Neuron (in vitro differentiated cells): ENCODE measurements at regions not wholly inside any gene's neighbourhood (a gene's known extent, or its start where the extent isn't known, plus 50 kb on each side); places are given as distances from the start of the nearest gene placed in this dataset.

Experiments used
- H2AFZ ChIP-seq: one replicate; pipeline ENCODE4 v1.6.1; 2013; ENCODE audit warnings: low read depth, mild to moderate bottlenecking, inconsistent platforms, low read length, moderate library complexity
- H3K27me3 ChIP-seq: one replicate; pipeline ENCODE4 v1.6.1; 2013; ENCODE audit warnings: low read length; ENCODE audit not compliant: insufficient read depth
- H3K36me3 ChIP-seq: one replicate; pipeline ENCODE4 v1.6.1; 2013; ENCODE audit warnings: low read length; ENCODE audit not compliant: insufficient read depth
- H3K4me1 ChIP-seq: one replicate; pipeline ENCODE4 v1.6.1; 2013; ENCODE audit warnings: low read length; ENCODE audit not compliant: insufficient read depth
- H3K4me3 ChIP-seq: 2 replicates; pipeline ENCODE4 v1.5.1; 2013; ENCODE audit warnings: mild to moderate bottlenecking, low read length, moderate library complexity
- H3K9me3 ChIP-seq: one replicate; pipeline ENCODE4 v1.6.1; 2013; ENCODE audit warnings: low read length

- no peaks in the 10 kb centered on the region for H3K9me3 ChIP-seq
- no peaks in the 10 kb centered on the region for H3K36me3 ChIP-seq
- H3K4me3 ChIP-seq = no peak overlapping the region
- H3K4me1 ChIP-seq = no peaks in the 10 kb centered on the region
- H2AFZ ChIP-seq = no peak overlapping the region
- H3K27me3 ChIP-seq = no peaks in the 10 kb centered on the region
Measured at GRCh38 chr2:126748188-126748760, 92.3 kb downstream of the GYPC start.

GRCh38 chr2:126748929-126749518 lies 93.1 kb downstream of the GYPC start:
- Histone ChIP-seq H3K36me3 (no peaks in the 10 kb centered on the region), H3K27me3 (no peaks in the 10 kb centered on the region), H2AFZ (no peak overlapping the region), H3K4me1 (no peaks in the 10 kb centered on the region), H3K4me3 (no peak overlapping the region), H3K9me3 (no peaks in the 10 kb centered on the region)

- Histone ChIP-seq H3K9me3 (no peaks in the 10 kb centered on the region), H3K4me3 (no peak overlapping the region), H3K36me3 (no peaks in the 10 kb centered on the region), H3K4me1 (no peaks in the 10 kb centered on the region), H2AFZ (no peak overlapping the region), H3K27me3 (no peaks in the 10 kb centered on the region)
Measured at GRCh38 chr2:126749537-126749936, 93.6 kb downstream of the GYPC start.

- H2AFZ ChIP-seq = no peak overlapping the region
- no peaks in the 10 kb centered on the region for H3K36me3 ChIP-seq
- H3K4me3 ChIP-seq = no peak overlapping the region
- no peaks in the 10 kb centered on the region for H3K27me3 ChIP-seq
- H3K9me3 ChIP-seq = no peaks in the 10 kb centered on the region
- no peaks in the 10 kb centered on the region for H3K4me1 ChIP-seq
Measured at GRCh38 chr2:126750506-126750905, 94.5 kb downstream of the GYPC start.

- Histone ChIP-seq H2AFZ (no peak overlapping the region), H3K27me3 (no peaks in the 10 kb centered on the region), H3K4me1 (no peaks in the 10 kb centered on the region), H3K9me3 (no peaks in the 10 kb centered on the region), H3K4me3 (no peak overlapping the region), H3K36me3 (no peaks in the 10 kb centered on the region)
Measured at GRCh38 chr2:126751477-126751876, 95.5 kb downstream of the GYPC start.

GRCh38 chr2:126752876-126753275 lies 96.9 kb downstream of the GYPC start:
- no peaks in the 10 kb centered on the region for H3K4me1 ChIP-seq
- H2AFZ ChIP-seq = no peak overlapping the region
- H3K9me3 ChIP-seq = no peaks in the 10 kb centered on the region
- H3K4me3 ChIP-seq = no peak overlapping the region
- no peaks in the 10 kb centered on the region for H3K36me3 ChIP-seq
- H3K27me3 ChIP-seq = no peaks in the 10 kb centered on the region

- Histone ChIP-seq H2AFZ (no peak overlapping the region), H3K27me3 (no peaks in the 10 kb centered on the region), H3K4me1 (no peaks in the 10 kb centered on the region), H3K4me3 (no peak overlapping the region), H3K36me3 (no peaks in the 10 kb centered on the region), H3K9me3 (no peaks in the 10 kb centered on the region)
Measured at GRCh38 chr2:126753501-126754212, 97.7 kb downstream of the GYPC start.

- H3K36me3 ChIP-seq = no peaks in the 10 kb centered on the region
- no peaks in the 10 kb centered on the region for H3K4me1 ChIP-seq
- H3K27me3 ChIP-seq = no peaks in the 10 kb centered on the region
- no peak overlapping the region for H3K4me3 ChIP-seq
- no peak overlapping the region for H2AFZ ChIP-seq
- no peaks in the 10 kb centered on the region for H3K9me3 ChIP-seq
Measured at GRCh38 chr2:126754240-126755004, 98.5 kb downstream of the GYPC start.

- no peaks in the 10 kb centered on the region for H3K4me1 ChIP-seq
- H3K27me3 ChIP-seq = no peaks in the 10 kb centered on the region
- H3K9me3 ChIP-seq = no peaks in the 10 kb centered on the region
- H3K4me3 ChIP-seq = no peak overlapping the region
- no peak overlapping the region for H2AFZ ChIP-seq
- no peaks in the 10 kb centered on the region for H3K36me3 ChIP-seq
Measured at GRCh38 chr2:126756125-126756524, 100.2 kb downstream of the GYPC start.

- H3K27me3 ChIP-seq = no peaks in the 10 kb centered on the region
- no peaks in the 10 kb centered on the region for H3K9me3 ChIP-seq
- no peaks in the 10 kb centered on the region for H3K36me3 ChIP-seq
- H3K4me3 ChIP-seq = no peak overlapping the region
- H2AFZ ChIP-seq = no peak overlapping the region
- no peaks in the 10 kb centered on the region for H3K4me1 ChIP-seq
Measured at GRCh38 chr2:126761256-126761980, 105.5 kb downstream of the GYPC start.

- Histone ChIP-seq H3K4me3 (no peak overlapping the region), H3K27me3 (no peaks in the 10 kb centered on the region), H3K36me3 (no peaks in the 10 kb centered on the region)
Measured at GRCh38 chr2:126761981-126762878, 106.3 kb downstream of the GYPC start.

GRCh38 chr2:126764686-126765265 lies 108.8 kb downstream of the GYPC start:
- H3K27me3 ChIP-seq = no peaks in the 10 kb centered on the region
- H3K4me1 ChIP-seq = no peaks in the 10 kb centered on the region
- H3K36me3 ChIP-seq = no peaks in the 10 kb centered on the region
- H3K9me3 ChIP-seq = no peaks in the 10 kb centered on the region
- no peak overlapping the region for H3K4me3 ChIP-seq
- no peak overlapping the region for H2AFZ ChIP-seq

More at GRCh38 chr2:126761981-126762878, 106.3 kb downstream of the GYPC start:
- Histone ChIP-seq H3K9me3 (no peaks in the 10 kb centered on the region), H3K4me1 (no peaks in the 10 kb centered on the region), H2AFZ (no peak overlapping the region)
